ENCODE measurements at regions not wholly inside any gene's neighbourhood (a gene's known extent, or its start where the extent isn't known, plus 50 kb on each side); places are given as distances from the start of the nearest gene placed in this dataset.

DNA sequence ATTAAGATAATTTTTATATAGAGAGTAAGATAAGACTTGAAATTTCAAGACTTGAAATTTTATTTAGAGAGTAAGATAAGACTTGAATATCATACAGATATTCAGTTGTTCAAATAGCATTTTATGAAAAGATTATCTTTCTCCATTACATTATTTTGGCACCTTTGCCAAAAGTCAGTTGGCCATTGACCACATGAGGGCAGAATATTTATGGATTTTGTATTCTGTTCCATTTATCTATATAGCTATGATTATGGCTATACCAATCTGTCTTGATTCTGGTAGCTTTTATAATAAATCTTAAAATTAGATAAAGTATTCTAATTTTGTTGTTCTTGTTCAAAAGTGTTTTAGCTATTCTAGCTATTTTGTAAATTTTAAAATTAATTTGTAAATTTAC, 537.9 kb upstream of the GJE1 start:
- Histone ChIP-seq H3K4me1 (no peaks in the 10 kb centered on the region), H3K36me3 (ENCODE audit: low read depth, missing control alignments) (no peaks in the 10 kb centered on the region), H3K9me3 (no peaks in the 10 kb centered on the region), H3K27ac (no peak overlapping the region), H3K27me3 (no peaks in the 10 kb centered on the region), H3K4me3 (no peak overlapping the region)
- intact Hi-C loops (cut with DNase I; ENCODE audit: low total_unique reads), result no loop called here
- DNase-seq, result no peak
- no peak for TF ChIP-seq POLR2A (IDR thresholded peaks at IDR 0.05)
- TF ChIP-seq, protein P1, sequence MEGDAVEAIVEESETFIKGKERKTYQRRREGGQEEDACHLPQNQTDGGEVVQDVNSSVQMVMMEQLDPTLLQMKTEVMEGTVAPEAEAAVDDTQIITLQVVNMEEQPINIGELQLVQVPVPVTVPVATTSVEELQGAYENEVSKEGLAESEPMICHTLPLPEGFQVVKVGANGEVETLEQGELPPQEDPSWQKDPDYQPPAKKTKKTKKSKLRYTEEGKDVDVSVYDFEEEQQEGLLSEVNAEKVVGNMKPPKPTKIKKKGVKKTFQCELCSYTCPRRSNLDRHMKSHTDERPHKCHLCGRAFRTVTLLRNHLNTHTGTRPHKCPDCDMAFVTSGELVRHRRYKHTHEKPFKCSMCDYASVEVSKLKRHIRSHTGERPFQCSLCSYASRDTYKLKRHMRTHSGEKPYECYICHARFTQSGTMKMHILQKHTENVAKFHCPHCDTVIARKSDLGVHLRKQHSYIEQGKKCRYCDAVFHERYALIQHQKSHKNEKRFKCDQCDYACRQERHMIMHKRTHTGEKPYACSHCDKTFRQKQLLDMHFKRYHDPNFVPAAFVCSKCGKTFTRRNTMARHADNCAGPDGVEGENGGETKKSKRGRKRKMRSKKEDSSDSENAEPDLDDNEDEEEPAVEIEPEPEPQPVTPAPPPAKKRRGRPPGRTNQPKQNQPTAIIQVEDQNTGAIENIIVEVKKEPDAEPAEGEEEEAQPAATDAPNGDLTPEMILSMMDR (IDR thresholded peaks at IDR 0.05), result no peak

DNA sequence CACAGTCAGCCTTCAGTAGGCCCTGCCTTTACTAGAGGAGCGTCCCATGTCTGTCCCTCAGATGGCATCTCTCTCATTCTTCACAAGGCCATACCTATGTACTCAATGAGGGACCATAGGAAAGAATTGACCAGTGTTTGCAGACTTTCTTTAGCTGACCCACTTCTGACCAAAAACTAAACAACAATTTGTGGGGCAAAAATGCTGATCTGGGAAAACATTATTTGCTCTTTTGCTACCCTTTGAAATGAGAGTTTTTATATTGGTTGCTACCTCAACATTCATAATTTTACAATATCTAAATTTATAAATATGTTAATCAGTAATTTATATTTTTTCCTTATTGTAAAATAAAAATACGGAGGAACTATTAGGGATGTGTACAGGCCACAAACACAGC, 539.4 kb upstream of the GJE1 start:
- TF ChIP-seq, protein P1 (IDR thresholded peaks at IDR 0.05), result no peak
- no peak for TF ChIP-seq POLR2A (IDR thresholded peaks at IDR 0.05)
- no peaks in the 10 kb centered on the region for H3K27me3 ChIP-seq
- H3K9me3 ChIP-seq, result no peaks in the 10 kb centered on the region
- no peak overlapping the region for H3K4me3 ChIP-seq
- 92 to 97% methylated on average over 2 of the region's 2 CpGs for WGBS, 2 donors
- no peak for DNase-seq
- H3K4me1 ChIP-seq, result no peaks in the 10 kb centered on the region
- intact Hi-C loops (cut with DNase I; ENCODE audit: low total_unique reads), result no loop called here
- no peaks in the 10 kb centered on the region for H3K36me3 ChIP-seq (ENCODE audit: low read depth, missing control alignments)
- H3K27ac ChIP-seq, result no peak overlapping the region

DNA sequence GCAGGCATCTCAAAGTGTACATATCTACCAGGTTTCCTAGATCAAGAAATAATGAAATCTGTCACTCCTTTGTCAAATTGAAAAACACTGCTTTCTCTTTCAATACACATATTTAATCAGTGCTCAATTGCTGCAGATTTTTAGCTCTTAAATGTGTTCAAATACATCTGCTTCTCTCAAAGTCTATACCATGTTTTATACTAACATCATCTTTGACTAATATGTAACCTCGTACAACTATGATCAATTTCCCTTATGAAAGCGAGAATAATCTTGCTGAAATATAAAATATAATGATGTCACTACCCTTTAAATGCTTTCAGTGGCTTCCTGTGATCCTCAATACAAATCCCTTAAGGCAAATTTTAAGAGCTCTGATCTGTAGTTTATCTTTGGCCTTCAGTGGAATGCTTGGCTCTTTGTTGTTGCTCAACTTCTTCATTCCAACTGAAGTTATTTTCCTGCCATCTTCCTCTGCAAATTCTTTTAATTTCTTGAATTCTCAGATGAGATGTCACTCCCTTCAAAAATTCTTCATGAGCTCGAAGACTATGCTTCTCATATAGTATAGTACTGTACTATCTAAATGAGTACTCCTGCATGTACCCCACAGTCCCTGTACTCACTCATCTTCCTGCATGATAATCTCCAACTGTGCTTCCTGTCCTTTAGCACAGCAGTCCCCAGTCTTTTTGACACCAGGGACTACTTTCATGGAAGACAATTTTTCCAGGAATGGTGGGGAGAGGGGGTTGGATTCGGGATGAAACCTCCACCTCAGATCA, 545.1 kb upstream of the GJE1 start:
- no peaks in the 10 kb centered on the region for H3K4me1 ChIP-seq
- no peak overlapping the region for H3K4me3 ChIP-seq
- intact Hi-C loops (cut with DNase I; ENCODE audit: low total_unique reads), result no loop called here
- H3K27me3 ChIP-seq, result no peaks in the 10 kb centered on the region
- H3K36me3 ChIP-seq (ENCODE audit: low read depth, missing control alignments), result no peaks in the 10 kb centered on the region
- TF ChIP-seq POLR2A (IDR thresholded peaks at IDR 0.05), result no peak
- TF ChIP-seq, protein P1 (IDR thresholded peaks at IDR 0.05), result no peak
- H3K27ac ChIP-seq, result no peak overlapping the region
- no peak for DNase-seq
- no peaks in the 10 kb centered on the region for H3K9me3 ChIP-seq
- WGBS, 2 donors, result 83 to 87% methylated on average over 4 of the region's 4 CpGs

DNA sequence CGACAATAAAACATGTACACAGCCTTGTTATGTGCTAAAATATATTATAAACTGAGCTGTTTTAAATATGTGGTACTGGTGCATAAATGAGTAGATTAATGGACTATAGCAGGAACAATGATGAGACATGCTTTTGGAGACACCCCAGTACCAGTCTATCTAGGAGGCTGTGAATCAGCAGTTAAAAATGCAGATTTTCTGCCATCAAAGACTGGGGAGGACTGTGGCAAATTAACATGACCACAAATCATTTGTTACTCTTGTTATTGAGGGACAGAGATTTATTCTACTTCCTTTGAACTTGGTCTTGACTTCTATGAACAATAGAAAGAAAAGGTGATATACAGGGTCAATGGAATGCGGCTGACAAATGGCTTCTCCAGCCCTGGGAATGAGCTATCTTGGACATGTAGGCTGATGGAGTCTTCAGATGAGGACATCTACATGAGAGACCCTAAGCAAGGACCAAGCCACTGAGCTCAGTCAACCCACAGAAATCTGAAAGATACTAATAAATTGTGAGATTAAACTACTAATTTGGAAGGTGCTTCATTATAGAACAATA, 551.7 kb upstream of the GJE1 start:
- H3K4me3 ChIP-seq, result no peak overlapping the region
- H3K9me3 ChIP-seq, result no peaks in the 10 kb centered on the region
- H3K36me3 ChIP-seq (ENCODE audit: low read depth, missing control alignments), result no peaks in the 10 kb centered on the region
- intact Hi-C loops (cut with DNase I; ENCODE audit: low total_unique reads), result no loop called here
- no peaks in the 10 kb centered on the region for H3K4me1 ChIP-seq
- no peak for DNase-seq
- H3K27me3 ChIP-seq, result no peaks in the 10 kb centered on the region
- H3K27ac ChIP-seq, result no peak overlapping the region
- no peak for TF ChIP-seq POLR2A (IDR thresholded peaks at IDR 0.05)
- TF ChIP-seq, protein P1 (IDR thresholded peaks at IDR 0.05), result no peak
- WGBS, 2 donors, result 89 to 96% methylated on average over 2 of the region's 2 CpGs

DNA sequence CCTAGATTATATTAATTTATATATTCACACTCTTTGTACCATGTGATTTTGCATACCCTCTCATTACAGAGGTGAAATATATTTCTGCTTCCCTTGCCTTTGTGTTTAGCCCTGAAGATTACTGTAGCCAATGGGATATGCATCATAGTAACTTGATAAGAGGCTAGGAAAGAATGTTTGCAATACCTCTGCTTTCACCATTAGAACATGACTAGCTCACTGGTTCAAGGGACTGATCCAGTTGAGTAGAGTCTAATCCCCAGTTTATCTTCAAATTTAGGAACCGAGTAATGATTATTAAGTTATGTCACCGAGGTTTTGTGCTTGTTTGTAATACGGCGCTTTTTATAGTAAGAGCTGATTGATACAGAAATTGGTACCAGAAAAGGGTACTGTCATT, 552.6 kb upstream of the GJE1 start:
- no peaks in the 10 kb centered on the region for H3K36me3 ChIP-seq (ENCODE audit: low read depth, missing control alignments)
- WGBS, 2 donors, result 96 to 99% methylated on average over 4 of the region's 4 CpGs

More for the DNA sequence above, 552.6 kb upstream of the GJE1 start:
- H3K4me3 ChIP-seq, result no peak overlapping the region
- no peaks in the 10 kb centered on the region for H3K27me3 ChIP-seq
- intact Hi-C loops (cut with DNase I; ENCODE audit: low total_unique reads), result no loop called here
- no peak overlapping the region for H3K27ac ChIP-seq
- DNase-seq, result no peak
- H3K4me1 ChIP-seq, result no peaks in the 10 kb centered on the region
- H3K9me3 ChIP-seq, result no peaks in the 10 kb centered on the region
- TF ChIP-seq POLR2A (IDR thresholded peaks at IDR 0.05), result no peak
- TF ChIP-seq, protein P1 (IDR thresholded peaks at IDR 0.05), result no peak
